GM18498 (cell line): ENCODE measurements at regions not wholly inside any gene's neighbourhood (a gene's known extent, or its start where the extent isn't known, plus 50 kb on each side); places are given as distances from the start of the nearest gene placed in this dataset.
A peak's percentile ranks its signal among the peaks of the same experiment; 100 is the strongest.

Source experiments
- ATAC-seq: cut with Tn5 transposase; IDR thresholded peaks from one replicate; pipeline ENCODE4 v1.9.1; 2021; ENCODE audit warnings: mild to moderate bottlenecking, moderate library complexity; ENCODE audit not compliant: unreplicated experiment

DNA sequence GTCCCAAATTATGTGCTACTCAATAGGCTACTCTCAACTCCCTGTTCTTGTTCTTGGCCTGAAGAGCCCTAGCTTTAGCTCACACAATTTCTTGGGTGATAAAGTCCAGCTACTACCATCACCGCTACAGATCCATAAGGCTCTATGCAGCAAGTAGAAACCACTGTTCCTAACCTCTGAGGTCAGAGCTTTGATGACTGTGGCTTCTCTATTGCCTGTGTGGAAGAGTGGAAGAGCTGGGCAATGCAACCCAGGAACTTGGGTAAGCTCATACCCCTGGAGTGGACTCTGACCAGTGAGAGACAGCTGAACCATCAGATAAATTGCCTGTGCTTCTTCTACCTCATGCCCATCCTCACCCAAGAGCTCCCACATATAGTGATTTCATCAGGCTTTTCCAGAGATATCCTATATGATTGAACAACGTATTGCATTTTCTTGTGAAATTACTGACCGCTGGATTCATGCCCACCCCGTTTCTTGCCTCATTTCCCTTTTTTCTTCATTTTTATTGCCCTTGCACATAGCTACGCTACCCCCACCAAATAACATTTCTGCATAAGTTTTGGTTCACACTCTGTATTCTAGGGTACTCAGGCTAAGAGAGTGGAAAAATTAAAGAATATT lies 172.3 kb upstream of the MBNL1 start:
- no peak for ATAC-seq

DNA sequence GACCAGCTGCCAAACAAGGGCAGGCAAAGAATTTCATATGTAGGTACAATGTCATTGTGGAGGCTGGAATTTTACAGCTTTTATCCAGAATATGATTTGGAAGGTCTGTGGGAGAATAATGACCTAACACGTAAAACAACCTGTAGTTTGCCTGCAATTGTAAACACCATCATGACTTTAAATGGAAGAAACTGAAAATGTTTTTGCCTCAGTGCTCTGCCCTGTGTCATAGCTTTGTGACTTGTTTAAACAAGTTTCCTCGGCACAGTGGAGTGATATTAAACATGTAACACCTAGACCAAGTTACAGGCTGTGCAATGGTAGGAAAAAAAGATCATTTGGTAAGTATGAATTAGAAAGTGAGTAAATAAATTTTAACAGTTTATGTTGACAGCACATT lies 171.6 kb upstream of the MBNL1 start:
- ATAC-seq, result no peak

DNA sequence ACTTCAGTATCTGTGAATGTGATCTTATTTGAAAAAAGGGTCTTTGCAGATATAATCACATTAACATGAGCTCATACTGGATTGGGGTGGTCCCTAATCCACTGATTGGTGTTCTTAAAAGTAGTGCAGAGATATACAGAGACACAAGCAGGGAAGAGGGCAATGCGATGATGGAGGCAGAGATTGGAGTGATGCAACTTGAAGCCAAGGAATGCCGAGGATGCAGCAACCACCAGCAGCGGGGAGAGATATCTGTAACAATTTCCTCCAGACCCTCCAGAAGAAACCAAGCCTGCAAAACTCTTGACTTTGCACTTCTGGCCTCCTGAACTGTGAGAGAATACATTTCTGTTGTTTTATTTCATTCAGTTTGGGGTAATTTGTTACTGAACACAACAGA lies 171.0 kb upstream of the MBNL1 start:
- no peak for ATAC-seq

DNA sequence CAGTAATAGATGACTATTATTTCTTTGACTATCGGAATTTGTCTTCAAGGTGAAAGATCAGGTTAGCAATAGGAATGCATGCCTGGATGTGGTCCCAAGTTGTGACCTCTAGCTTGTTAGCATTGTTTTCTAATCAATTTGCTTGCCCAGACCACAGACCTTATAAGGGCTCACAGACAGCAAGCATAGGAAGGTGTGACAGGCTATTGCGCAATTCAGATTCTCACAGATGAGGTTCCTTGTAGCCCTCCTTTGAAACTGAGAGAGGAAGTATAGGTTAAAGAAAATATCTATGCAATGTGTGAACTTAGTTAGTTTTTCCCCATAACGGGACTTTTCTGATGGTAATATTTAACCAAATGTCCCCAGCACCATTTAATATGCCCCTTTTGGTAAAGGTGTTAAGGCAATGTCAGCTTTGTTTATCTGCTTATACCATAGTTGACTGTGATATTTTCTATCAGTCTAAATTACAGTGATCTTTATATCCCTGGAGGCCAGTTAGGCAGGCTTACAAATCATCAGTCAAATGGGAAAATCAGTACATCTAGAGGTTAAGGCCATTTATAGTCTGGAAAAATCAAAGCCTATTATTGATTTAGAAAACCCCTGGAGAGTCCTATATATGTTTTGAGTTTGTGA lies 168.1 kb upstream of the MBNL1 start:
- ATAC-seq, result peak; percentile 99

DNA sequence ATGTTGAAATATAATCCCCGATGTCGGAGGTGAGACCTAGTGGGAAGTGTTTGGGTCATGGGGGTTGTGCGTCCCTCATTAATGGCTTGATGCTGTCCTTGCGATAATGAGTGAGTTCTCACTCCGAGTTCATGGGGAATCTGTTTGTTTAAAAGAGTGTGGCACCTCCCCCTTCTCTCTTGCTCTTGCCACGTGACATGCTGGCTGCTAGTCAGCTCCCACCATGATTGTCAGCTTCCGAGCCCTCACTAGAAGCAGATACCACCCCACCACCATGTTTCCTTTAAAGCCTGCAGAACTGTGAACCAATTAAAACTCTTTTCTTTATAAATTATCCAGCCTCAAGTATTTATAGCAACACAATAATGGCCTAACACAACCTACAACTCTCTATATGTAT lies 166.3 kb upstream of the MBNL1 start:
- ATAC-seq, result no peak

DNA sequence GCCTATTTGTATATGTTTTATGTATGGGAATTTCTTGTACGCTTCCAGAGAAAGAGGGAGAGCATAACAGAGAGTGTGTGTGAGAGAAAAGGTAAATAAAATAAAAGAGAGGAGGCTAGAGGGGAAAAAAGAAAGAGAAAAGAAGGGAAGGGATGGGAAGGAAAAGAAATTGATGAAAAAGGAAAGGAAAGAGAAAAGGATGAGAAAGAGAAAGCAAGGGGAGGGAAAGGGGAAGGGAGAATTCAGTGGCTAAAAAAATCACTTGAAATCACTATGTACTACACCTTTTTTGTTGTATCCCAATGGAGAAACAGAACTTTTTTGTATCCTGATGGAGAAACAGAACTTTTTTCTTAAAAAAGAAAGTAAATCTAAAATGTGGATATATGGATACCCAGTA lies 165.5 kb upstream of the MBNL1 start:
- no peak for ATAC-seq

DNA sequence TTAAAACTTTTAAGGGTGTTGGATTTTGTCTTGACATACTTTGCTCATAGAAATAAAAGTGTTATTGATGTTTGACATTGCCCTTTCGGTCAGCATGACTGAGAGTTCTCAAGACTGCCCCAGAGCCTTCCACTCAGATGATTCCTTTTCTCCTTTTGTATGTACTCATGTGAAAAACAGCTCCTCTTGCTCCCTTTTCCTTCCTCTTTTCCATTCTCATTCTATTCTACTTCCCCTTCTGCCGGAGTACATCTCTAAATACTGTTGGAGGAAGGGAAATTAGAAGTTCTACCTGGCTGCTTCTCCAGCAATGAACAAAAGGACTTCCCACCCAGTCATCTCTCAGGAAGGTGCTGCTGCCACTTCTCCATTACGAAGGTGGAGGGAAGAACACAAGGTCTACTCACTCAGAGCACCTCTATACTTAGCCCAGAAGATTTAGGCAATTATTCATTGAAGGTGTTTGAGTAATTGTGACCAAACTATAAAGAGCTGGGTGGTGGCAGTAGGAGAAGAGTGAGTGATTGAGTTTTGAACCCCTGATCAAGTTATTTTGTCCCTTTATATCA lies 163.8 kb upstream of the MBNL1 start:
- no peak for ATAC-seq

DNA sequence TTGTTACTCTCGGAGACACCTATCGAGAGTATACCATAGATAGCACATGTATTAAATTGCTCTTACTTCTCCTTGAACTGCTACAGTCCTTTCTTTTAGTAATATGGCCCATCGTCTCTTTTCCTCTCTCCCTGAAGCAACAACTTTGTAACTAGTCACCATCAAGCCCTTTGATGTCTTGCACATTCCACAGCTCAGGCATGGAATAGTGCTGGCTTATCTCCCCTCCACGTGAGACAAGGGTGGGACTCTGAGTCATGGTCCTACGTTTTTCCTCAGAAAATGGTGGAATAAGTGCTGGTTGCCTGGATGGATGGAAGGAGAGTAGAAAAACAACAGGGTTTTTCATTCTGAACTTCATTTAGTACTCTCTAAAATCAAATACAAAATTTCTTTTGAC lies 163.3 kb upstream of the MBNL1 start:
- ATAC-seq, result no peak

DNA sequence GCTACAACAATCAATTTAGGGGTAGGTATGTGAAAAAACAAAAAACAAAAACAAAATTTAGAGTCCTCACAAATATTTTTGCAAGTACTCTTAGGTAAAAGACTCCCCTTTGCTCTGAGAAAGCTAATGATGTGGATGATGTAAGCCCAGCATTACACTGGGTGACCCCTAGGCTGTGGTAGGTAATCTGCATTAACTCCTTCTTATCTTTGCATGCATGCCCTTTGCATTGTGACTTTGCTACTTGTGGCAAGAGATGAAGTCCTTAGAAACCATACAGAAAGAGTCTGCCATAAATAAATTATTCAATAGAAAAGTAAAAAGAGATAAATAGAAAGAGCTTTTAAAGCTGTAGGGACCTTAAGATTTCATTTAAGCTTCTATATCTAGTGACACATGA lies 159.7 kb upstream of the MBNL1 start:
- no peak for ATAC-seq

DNA sequence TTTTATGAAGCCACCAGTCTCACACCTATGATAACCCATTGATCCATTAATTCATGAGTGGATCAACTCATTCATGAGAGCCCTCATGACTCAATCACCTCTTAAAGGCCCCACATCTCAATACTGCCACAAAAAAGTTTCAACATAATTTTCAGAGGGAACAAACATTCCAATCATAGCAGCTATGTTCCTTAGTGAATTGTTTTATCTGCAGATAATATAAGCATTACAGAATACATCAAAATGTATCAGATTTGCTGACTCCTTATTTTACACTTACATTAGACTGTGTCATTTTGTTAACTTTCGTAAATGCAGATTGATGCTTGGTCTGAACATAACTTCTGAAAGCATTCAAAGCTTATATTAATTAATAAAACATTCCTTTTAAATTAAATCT lies 155.3 kb upstream of the MBNL1 start:
- ATAC-seq, result no peak

DNA sequence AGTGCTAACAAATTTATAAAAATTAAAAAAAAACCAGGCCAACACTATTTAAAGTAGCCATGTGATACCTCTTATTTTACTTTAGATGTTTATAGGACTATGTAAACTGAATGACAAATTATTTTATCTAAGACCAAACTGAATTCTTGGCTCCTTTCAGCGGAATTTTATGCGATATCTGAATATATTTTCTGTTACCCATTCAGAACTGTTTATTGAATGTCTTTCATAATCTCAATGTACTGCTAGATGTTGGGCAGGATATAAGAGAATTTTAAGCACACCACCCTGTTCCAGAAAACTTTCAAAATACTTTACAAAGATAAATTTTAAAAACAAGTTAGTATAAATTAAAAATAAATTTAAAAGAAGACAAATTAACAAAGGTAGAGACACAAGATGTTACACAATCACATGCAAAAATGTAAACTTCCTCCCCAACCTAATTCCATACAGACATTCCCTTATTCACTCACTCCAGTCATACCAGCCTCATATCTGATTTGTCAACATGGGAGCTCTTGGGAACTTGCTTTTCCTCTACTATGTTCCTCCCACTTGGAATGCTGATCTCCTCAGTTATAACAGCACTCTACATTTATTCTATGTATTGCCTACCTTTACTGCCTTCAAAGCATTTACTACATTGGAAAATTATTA lies 154.6 kb upstream of the MBNL1 start:
- no peak for ATAC-seq

DNA sequence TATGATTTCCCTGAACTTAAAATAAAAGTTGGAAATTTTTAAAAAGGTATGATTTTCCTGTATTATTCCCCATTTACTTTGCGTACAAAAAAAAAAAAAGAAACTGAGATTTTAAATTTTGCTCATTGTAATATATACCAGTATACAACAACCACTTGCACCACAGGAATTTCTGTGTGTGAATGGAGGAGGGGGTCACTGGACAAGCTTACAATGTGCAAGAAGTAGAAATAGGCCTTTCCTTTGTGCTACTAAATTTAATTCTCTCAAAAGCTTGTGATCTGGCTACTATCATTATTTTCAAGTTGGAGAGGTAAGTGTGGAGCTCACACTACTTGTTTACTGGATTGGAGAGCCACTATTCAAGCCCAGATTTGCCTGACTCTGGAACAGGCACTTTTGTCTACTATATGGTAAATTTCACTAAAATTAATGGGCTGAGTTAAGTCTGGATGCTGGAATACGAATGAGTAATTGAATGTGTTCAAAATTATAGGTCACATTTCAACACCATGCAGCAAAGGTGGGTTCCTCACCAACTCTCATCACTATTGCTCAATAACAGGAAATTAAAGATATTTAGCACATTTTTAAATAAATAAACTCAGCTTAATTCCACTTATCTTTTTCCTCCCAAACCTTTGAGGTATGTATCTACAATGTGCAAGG lies 148.0 kb upstream of the MBNL1 start:
- no peak for ATAC-seq

DNA sequence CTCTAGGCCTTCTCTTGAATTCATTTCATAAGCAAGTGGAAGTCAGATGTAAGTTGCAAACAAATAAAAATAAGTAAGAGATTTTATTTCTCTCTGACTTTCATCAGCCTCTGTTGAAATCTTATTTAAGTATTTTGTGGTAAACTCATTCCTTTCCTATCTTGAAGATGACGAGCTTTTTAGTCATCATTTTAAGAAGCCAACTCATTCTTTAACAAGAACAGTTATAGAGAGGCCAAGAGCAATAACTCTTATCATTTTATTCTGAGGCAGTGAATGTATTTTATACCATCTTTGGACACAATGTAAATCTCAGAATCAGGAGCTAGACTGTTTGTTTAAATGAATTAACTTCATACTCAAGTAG lies 147.5 kb upstream of the MBNL1 start:
- ATAC-seq, result no peak

DNA sequence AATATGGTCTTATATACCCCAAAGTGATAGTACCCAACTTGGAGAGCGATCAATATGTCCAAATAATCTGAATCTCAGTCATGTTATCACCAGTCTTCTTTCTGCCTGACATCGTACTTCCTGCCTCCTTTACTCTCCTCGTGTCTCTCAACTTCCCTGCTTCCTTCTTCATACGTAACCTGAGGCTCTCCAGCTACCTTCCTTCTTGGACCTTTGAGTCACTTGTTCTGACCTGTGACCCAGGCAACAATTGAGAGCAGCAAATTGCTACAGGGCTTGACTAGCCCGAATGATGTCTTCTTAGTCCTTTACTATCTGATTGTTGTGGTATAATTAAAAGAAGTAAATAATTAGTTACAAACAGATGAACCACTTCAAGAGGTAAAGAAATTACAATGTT lies 145.9 kb upstream of the MBNL1 start:
- ATAC-seq, result no peak

DNA sequence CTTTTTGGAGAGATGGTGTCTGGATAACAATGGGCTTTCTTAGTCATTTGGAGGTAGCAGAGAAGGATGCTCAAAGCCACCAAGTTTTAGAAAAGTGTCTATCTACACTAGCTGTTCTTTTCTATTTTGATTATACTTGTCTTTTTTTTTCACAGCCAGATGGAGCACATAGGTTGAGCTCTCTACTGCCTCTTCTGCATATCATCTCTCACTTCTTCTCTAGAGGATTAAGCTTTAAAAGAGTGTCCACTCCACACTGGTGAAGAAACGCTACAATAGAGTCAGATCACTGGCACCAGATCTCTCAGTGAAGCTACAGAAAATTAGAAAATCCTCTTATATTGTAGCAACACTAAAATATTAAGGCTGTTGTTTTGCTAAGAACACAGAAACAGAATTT lies 145.3 kb upstream of the MBNL1 start:
- no peak for ATAC-seq

DNA sequence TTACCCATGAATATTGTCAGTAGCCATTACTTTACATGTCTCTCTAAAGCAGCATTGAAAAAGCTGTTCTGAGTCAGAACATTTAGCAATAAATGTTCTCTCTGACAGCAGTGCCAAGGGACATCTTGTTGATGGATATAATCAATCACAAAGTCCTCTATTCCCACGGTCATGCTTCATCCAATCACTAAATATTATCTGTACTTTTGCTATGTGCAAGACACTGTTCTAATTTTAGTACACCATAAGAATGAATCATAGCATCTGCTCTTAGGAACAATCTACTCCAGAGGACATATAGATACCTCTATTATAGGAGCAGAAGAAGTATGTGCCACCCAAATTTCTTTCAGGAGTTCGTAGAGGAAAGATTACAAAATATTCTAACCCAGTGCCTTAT lies 142.5 kb upstream of the MBNL1 start:
- ATAC-seq, result no peak

DNA sequence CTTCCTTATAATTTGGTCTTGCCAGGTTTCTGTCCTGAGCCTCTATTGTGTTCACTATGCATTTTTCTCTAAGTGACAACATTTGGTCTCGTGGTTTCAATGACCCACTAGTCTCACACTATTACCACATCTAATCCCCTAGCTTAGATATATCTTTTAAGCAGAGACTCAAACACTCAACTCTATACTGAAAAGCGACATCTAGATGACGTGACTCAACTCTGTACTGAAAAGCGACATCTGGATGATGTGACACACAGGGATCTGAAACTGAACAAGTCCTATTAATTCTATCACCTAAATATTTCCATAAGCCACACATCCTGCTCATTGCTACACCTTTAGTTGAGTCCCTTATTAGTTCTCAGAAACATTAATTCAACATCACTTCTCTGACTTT lies 141.7 kb upstream of the MBNL1 start:
- ATAC-seq, result peak; percentile 99

DNA sequence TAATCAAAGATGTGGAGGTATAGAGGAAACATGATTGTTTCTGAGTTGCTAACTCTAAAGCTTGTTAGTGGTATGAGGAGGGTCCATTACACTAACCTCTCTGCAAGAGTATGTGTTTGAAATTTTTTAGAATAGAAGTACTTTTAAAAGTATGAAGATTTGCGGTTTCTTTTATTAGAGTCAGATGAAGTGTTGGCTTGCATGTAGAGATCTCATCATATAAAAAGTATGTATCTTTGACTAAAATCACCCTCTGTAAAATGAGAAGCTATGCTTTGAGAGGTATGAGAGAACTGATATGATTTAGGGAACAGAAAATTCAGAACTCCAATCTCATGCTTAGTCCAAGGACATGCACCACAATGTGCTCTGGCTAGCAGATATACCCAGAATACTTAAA lies 140.4 kb upstream of the MBNL1 start:
- ATAC-seq, result no peak

DNA sequence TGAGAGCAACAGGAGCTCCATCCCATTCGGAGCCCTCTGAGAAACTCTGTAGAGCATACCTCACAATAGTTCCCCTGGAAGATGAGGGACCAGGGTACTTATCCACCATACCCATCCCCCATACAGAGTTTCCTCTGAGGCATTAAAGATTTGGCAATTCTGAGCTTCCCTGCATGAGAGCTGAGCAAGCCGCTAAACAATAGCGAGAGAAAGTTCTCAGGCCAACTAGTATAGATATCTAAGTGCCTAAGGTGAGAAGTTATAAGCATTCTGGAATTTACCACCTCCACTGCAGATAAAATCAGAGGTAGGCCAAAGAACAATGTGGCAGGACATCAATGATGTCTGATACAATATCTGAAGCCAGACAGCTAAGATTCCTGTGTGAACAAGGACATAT lies 129.1 kb upstream of the MBNL1 start:
- no peak for ATAC-seq

DNA sequence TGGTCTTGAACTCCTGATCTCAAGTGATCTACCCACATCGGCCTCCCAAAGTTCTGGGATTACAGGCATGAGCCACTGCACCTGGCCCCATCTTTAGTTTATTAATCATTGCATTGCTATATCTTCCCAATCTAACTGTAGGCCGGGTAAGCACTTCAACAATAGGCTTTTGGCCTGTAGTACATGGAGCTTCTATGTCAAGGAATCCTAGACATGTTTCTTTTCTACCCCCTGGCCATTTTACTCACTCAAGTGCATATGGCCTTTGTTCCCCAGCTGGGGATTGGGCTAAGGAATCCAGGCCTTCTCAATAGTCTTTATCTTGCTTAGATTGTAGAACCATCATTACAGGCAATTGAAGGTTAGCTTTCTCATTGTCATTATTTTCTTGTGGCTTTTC lies 122.3 kb upstream of the MBNL1 start:
- ATAC-seq, result no peak

DNA sequence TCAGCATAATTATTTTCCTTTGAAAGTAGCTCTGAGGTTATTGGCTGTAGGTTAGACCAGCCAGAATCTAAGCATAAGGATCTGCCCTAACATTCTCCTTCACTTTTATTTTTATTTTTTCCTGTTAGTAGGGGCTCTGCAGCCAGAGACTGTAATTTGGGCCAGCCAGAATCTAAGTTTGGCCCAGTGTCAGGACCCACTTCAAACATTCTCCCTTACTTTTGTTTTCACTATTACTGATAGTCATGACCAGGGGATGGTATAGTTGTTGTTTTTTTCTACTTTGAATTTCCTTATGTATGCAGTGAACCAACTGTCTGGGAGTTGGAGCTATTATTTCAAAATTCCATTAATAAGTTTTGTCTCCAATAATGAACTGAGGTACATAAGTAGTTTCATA lies 121.0 kb upstream of the MBNL1 start:
- no peak for ATAC-seq

DNA sequence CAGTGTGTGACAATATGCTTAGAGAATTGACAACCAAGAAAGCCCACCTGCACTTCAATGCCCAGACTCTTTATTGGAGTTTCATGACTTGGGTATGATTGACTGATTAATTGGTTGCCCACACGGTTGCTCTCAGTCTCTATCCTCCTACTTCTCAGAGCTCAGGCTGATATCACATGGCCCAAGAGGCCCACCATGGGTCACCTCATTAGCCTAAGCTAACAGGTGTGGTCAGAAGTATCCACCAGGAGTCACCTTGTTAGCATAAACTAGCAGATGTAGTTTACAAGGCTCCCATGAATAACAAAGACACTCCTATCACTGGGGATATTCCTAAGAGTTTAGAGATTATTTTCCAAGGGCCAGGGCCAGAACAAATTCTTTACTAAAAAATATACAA lies 120.2 kb upstream of the MBNL1 start:
- no peak for ATAC-seq
